T-helper 1 cell treated with Interleukin-12 subunit alpha and Interleukin-12 subunit beta and Interleukin-4 antibody, amounts not matched to agents 30 μg/mL and 1 μg/mL, for 36 hours (primary cell): ENCODE measurements at regions not wholly inside any gene's neighbourhood (a gene's known extent, or its start where the extent isn't known, plus 50 kb on each side); places are given as distances from the start of the nearest gene placed in this dataset.

Source experiments
- H3K27ac Mint-ChIP-seq: one replicate; pipeline ENCODE4 v1.8.0; 2021; ENCODE audit warnings: mild to moderate bottlenecking, mixed read lengths
- H3K27me3 Mint-ChIP-seq: one replicate; pipeline ENCODE4 v1.8.0; 2021; ENCODE audit warnings: low read depth, mixed read lengths
- H3K36me3 Mint-ChIP-seq: one replicate; pipeline ENCODE4 v1.8.0; 2021; ENCODE audit warnings: low read depth, mixed read lengths
- H3K4me1 Mint-ChIP-seq: one replicate; pipeline ENCODE4 v1.8.0; 2021; ENCODE audit warnings: low read depth, mixed read lengths
- H3K4me3 Mint-ChIP-seq: one replicate; pipeline ENCODE4 v1.8.0; 2021; ENCODE audit warnings: mild to moderate bottlenecking, moderate library complexity, mixed read lengths
- H3K9me3 Mint-ChIP-seq: one replicate; pipeline ENCODE4 v1.8.0; 2021; ENCODE audit warnings: mixed read lengths

- H3K9me3 Mint-ChIP-seq = no peaks in the 10 kb centered on the region
- H3K27ac Mint-ChIP-seq = no peak overlapping the region
- no peaks in the 10 kb centered on the region for H3K4me1 Mint-ChIP-seq
- H3K4me3 Mint-ChIP-seq = no peak overlapping the region
- no peaks in the 10 kb centered on the region for H3K36me3 Mint-ChIP-seq
- peaks cover 4% of the 10 kb centered on the region for H3K27me3 Mint-ChIP-seq
Observed at GRCh38 chr5:168106008-168106761, 185.3 kb upstream of the WWC1 start.

DNA sequence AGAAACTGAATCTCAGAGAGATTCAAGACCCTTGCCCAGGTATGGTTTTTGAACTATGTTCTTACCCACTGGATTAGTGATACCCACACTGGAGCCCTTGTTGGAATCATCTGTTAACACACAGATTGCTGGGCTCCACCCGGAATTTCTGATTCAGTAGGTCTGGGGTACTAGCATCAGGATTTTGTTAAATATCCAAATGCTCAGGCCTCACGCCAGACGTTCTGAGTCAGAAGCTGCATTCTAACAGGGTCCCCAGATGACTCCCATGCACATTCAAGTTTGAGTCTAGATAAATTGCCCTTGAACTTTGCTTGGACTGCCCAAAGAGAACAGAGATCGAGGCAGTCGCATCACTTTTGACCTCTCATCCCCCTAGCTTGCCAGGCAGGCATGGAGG is 182.0 kb upstream of the WWC1 start:
- no peak overlapping the region for H3K27ac Mint-ChIP-seq
- H3K9me3 Mint-ChIP-seq = no peaks in the 10 kb centered on the region
- no peak overlapping the region for H3K4me3 Mint-ChIP-seq
- H3K36me3 Mint-ChIP-seq = no peaks in the 10 kb centered on the region
- H3K27me3 Mint-ChIP-seq = peaks cover 5% of the 10 kb centered on the region
- no peaks in the 10 kb centered on the region for H3K4me1 Mint-ChIP-seq

- Mint-ChIP-seq H3K4me3 (no peak overlapping the region), H3K4me1 (no peaks in the 10 kb centered on the region), H3K27ac (no peak overlapping the region), H3K27me3 (peaks cover 5% of the 10 kb centered on the region), H3K9me3 (no peaks in the 10 kb centered on the region), H3K36me3 (no peaks in the 10 kb centered on the region)
Observed at GRCh38 chr5:168110384-168110783, 181.1 kb upstream of the WWC1 start.

GRCh38 chr5:168110870-168111832 is 180.3 kb upstream of the WWC1 start:
- Mint-ChIP-seq H3K36me3 (no peaks in the 10 kb centered on the region), H3K27ac (no peak overlapping the region), H3K4me1 (no peaks in the 10 kb centered on the region), H3K9me3 (no peaks in the 10 kb centered on the region), H3K27me3 (peaks cover 5% of the 10 kb centered on the region), H3K4me3 (no peak overlapping the region)

DNA sequence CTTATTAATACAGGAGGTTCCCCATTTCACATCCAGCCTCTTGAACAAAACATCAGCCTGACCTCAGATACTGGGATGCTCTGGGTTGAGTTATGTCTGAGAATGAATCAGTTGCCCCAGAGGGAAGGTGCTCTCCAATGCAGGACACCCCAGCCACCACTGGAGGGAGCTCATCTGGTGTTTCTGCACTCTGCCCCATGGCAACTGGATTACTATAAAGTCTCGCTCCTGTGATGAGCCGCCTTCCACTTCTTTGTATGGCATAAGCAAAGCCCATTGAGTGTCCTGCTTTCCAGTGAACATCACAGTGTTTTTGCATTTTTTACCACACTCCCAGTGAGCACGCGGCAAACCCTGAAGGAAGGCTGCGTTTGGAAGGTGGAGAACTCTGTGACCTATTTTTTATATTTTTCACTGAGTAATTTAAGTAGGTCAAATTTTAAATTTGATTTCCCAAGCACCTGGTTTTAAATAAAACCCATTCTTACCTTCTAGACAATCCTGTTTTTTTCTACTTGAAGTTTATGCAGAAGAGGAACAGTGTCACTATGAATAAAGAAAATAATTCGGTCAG is 176.9 kb upstream of the WWC1 start:
- no peak overlapping the region for H3K27ac Mint-ChIP-seq
- peaks cover 5% of the 10 kb centered on the region for H3K27me3 Mint-ChIP-seq
- H3K36me3 Mint-ChIP-seq = no peaks in the 10 kb centered on the region
- H3K4me3 Mint-ChIP-seq = no peak overlapping the region
- no peaks in the 10 kb centered on the region for H3K4me1 Mint-ChIP-seq
- no peaks in the 10 kb centered on the region for H3K9me3 Mint-ChIP-seq

DNA sequence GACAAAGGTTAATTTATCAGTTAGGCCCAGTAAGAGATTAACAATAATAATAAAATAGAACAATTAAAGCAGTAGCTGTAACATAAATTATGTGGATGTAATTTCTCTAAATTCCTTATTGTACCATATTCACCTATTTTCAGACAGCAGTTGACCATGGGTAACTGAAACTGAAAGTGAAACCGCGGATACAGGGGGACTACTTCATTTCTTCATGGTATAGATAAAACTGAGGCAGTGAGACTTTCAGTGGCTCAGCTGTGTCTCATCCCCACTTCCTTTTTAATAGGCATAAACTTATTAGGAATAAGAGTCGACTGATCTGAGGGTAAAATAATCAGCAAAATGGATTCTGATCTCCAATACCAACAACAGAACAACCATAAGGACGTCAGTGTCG is 174.0 kb upstream of the WWC1 start:
- Mint-ChIP-seq H3K4me3 (no peak overlapping the region), H3K27me3 (no peaks in the 10 kb centered on the region), H3K9me3 (no peaks in the 10 kb centered on the region), H3K27ac (no peak overlapping the region), H3K4me1 (no peaks in the 10 kb centered on the region), H3K36me3 (no peaks in the 10 kb centered on the region)

GRCh38 chr5:168118042-168118668 is 173.3 kb upstream of the WWC1 start:
- Mint-ChIP-seq H3K36me3 (no peaks in the 10 kb centered on the region), H3K4me3 (no peak overlapping the region), H3K27ac (no peak overlapping the region), H3K27me3 (no peaks in the 10 kb centered on the region), H3K9me3 (no peaks in the 10 kb centered on the region), H3K4me1 (no peaks in the 10 kb centered on the region)

- no peak overlapping the region for H3K4me3 Mint-ChIP-seq
- H3K36me3 Mint-ChIP-seq = no peaks in the 10 kb centered on the region
- H3K27ac Mint-ChIP-seq = no peak overlapping the region
- H3K9me3 Mint-ChIP-seq = no peaks in the 10 kb centered on the region
- no peaks in the 10 kb centered on the region for H3K27me3 Mint-ChIP-seq
- peaks cover 5% of the 10 kb centered on the region for H3K4me1 Mint-ChIP-seq
Observed at GRCh38 chr5:168120401-168121137, 170.9 kb upstream of the WWC1 start.

DNA sequence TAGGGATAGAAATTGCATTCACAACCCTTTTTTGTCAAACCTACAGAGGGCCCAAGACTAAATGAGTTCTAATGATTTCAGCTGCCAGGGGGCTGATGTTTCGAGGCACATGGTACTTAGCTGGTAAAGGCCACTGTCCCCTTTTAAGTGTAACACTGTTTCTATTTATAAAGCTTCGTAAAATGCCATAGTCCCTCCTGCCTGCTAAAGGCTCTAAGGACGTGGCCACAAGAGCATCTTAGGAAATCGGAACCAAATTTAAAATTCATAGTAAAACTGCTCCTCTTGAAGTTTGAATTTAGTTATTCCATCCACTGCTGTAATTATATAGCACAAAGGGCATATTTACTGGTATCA is 170.3 kb upstream of the WWC1 start:
- H3K27me3 Mint-ChIP-seq = no peaks in the 10 kb centered on the region
- no peaks in the 10 kb centered on the region for H3K9me3 Mint-ChIP-seq
- no peak overlapping the region for H3K4me3 Mint-ChIP-seq
- peaks cover 5% of the 10 kb centered on the region for H3K4me1 Mint-ChIP-seq
- H3K36me3 Mint-ChIP-seq = no peaks in the 10 kb centered on the region
- no peak overlapping the region for H3K27ac Mint-ChIP-seq

DNA sequence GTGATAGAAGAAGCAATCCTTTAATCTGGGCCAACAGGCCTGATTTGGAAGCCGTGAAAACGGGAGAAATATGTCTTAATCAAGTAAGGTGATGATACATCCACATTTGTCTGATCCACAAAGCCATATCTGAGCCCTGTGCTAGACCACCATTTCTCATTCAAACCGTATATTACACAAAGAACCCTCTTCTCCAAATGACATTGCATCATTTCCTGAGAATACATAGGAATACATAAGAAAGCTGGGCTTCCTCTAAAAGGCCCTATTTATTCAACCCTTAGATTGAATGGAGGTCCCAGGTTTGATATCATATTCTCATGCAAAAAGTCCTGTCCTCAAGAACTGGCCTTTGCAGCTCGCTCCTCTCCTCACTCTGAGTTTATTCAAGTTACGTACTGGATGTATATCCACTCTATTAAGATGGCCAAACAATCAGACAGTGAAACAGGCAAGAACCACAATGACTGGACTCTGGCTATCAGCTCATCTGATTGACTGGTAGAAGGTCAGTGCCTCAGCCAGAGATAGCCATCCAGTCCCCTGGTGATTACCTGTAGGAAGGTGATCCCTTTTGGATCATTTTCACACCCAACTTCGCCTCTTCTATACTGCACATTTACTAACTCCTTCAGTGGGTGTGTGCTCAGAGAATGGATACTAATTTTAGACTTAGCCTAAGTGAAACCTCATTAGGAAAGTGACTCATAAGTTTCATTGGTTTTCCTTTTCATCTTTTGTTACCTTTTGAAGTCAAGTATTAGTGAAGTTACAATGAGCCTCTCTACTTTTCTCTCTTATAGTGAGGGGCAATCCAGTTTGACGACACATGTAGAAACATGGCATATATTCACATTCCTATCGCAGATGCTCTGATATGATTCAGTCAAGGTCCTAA is 167.6 kb upstream of the WWC1 start:
- Mint-ChIP-seq H3K4me1 (peaks cover 5% of the 10 kb centered on the region), H3K36me3 (no peaks in the 10 kb centered on the region), H3K9me3 (no peaks in the 10 kb centered on the region), H3K4me3 (no peak overlapping the region), H3K27me3 (peaks cover 3% of the 10 kb centered on the region), H3K27ac (no peak overlapping the region)

DNA sequence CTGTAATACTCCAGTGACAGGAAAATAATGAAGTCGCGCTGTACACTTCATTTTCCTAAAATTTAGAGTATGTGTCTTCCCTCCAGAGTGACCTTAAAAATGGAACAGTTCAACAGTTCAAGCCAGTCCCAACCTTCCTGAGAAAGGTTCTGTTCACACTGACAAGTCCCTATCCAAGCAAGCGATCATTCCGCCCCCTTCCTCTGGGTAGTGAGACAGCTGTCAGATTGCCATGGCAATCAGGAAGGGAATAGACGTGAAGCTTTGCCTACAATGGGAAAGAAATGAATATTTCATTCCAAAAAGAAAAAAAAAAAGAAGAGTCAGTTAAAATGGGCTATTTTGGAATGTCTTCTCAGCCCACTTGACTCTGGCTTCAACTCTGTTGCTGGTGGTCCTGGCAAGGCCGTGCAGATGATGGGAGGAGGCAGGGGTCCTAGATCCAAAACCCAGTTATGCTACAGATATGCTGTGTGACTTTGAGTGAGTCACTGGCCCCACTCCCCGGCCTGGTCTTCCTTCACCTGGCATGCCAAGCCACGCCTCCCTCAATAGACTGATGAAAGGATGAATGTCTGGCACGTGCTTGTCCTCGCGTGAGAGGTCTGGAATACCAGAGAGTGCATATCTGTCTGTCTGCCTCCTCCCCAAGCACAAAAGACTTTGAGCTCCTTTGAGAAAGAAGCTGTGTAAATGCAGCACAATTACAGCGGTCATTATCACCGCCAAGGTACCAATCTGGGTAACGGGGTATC is 165.8 kb upstream of the WWC1 start:
- Mint-ChIP-seq H3K36me3 (no peaks in the 10 kb centered on the region), H3K9me3 (no peaks in the 10 kb centered on the region), H3K27me3 (peaks cover 6% of the 10 kb centered on the region), H3K4me1 (peaks cover 5% of the 10 kb centered on the region), H3K4me3 (no peak overlapping the region), H3K27ac (no peak overlapping the region)

- Mint-ChIP-seq H3K36me3 (no peaks in the 10 kb centered on the region), H3K27me3 (peaks cover 6% of the 10 kb centered on the region)
Observed at GRCh38 chr5:168126606-168127005, 164.8 kb upstream of the WWC1 start.

DNA sequence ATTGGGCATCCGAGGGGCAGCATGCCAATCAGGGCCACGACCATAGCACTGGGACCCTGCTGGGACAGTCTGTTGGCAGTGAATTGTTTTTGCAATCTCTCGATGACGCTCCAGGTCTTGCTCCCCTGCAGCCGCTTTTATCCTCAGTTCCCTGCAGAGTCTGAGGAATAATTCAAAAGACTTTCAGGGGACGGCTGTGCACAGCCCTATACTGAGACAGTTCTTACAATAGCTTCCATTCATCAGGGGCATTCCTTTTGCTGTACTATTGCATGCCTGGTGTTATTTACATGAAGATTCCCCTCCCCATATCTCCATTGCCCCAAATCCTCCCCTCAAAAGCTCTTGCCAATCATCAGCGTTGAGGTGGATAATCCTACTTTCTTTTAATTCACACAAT is 163.3 kb upstream of the WWC1 start:
- H3K27me3 Mint-ChIP-seq = peaks cover 13% of the 10 kb centered on the region
- H3K36me3 Mint-ChIP-seq = no peaks in the 10 kb centered on the region
- no peak overlapping the region for H3K4me3 Mint-ChIP-seq
- H3K27ac Mint-ChIP-seq = no peak overlapping the region
- peaks cover 5% of the 10 kb centered on the region for H3K4me1 Mint-ChIP-seq
- no peaks in the 10 kb centered on the region for H3K9me3 Mint-ChIP-seq

More at GRCh38 chr5:168126606-168127005, 164.8 kb upstream of the WWC1 start:
- no peak overlapping the region for H3K4me3 Mint-ChIP-seq
- H3K9me3 Mint-ChIP-seq = no peaks in the 10 kb centered on the region
- H3K27ac Mint-ChIP-seq = no peak overlapping the region
- H3K4me1 Mint-ChIP-seq = peaks cover 5% of the 10 kb centered on the region
